ENCODE measurements at regions not wholly inside any gene's neighbourhood (a gene's known extent, or its start where the extent isn't known, plus 50 kb on each side); places are given as distances from the start of the nearest gene placed in this dataset.
"Not testable (repeated sequence)": the region's sequence is repeated elsewhere in the genome, so short reads cannot be mapped to it uniquely, and the experiment has no call there.

GRCh38 chr4:123676890-123677229, 280.3 kb downstream of the SPRY1 start:
- TF ChIP-seq CTCF (conservative IDR thresholded peaks at IDR 0.05; ENCODE audit: low read depth, low read length): no peak
- Histone ChIP-seq H3K27ac (no peak overlapping the region), H2AFZ (ENCODE audit: low read depth) (no peak overlapping the region), H3K4me1 (ENCODE audit: low read depth, poor library complexity, severe bottlenecking) (peaks cover 6% of the 10 kb centered on the region), H3K4me2 (no peak overlapping the region), H3K9ac (no peak overlapping the region), H3K4me3 (IDR thresholded peaks at IDR 0.05; ENCODE audit: insufficient read depth, low read depth, low read length) (no peak overlapping the region), H4K20me1 (ENCODE audit: insufficient read depth) (no peaks in the 10 kb centered on the region), H3K36me3 (ENCODE audit: insufficient read depth) (no peaks in the 10 kb centered on the region; the same call in 1 of the 2 replicates), H3K27me3 (ENCODE audit: insufficient read depth, low read depth) (peaks cover 33% of the 10 kb centered on the region; the same call in 1 of the 2 replicates), H3K79me2 (ENCODE audit: insufficient read depth, low read depth) (no peaks in the 10 kb centered on the region)

GRCh38 chr4:123682931-123683330, 286.3 kb downstream of the SPRY1 start:
- Histone ChIP-seq H3K27ac (no peak overlapping the region), H3K27me3 (ENCODE audit: insufficient read depth, low read depth) (no peaks in the 10 kb centered on the region), H3K36me3 (ENCODE audit: insufficient read depth) (no peaks in the 10 kb centered on the region; the same call in 1 of the 2 replicates), H3K4me1 (ENCODE audit: low read depth, poor library complexity, severe bottlenecking) (no peaks in the 10 kb centered on the region), H3K4me3 (IDR thresholded peaks at IDR 0.05; ENCODE audit: insufficient read depth, low read depth, low read length) (no peak overlapping the region), H2AFZ (ENCODE audit: low read depth) (no peak overlapping the region), H3K79me2 (ENCODE audit: insufficient read depth, low read depth) (no peaks in the 10 kb centered on the region), H3K4me2 (no peak overlapping the region), H4K20me1 (ENCODE audit: insufficient read depth) (no peaks in the 10 kb centered on the region), H3K9ac (no peak overlapping the region)
- TF ChIP-seq CTCF (conservative IDR thresholded peaks at IDR 0.05; ENCODE audit: low read depth, low read length): no peak

GRCh38 chr4:123684937-123685336, 288.3 kb downstream of the SPRY1 start:
- H3K4me1 ChIP-seq (ENCODE audit: low read depth, poor library complexity, severe bottlenecking); H4K20me1 ChIP-seq (ENCODE audit: insufficient read depth); H3K27ac ChIP-seq; H3K4me2 ChIP-seq; H3K36me3 ChIP-seq (ENCODE audit: insufficient read depth); H3K79me2 ChIP-seq (ENCODE audit: insufficient read depth, low read depth); H3K4me3 ChIP-seq (IDR thresholded peaks at IDR 0.05; ENCODE audit: insufficient read depth, low read depth, low read length); H3K9ac ChIP-seq; H2AFZ ChIP-seq (ENCODE audit: low read depth); H3K27me3 ChIP-seq (ENCODE audit: insufficient read depth, low read depth): not testable (repeated sequence)

- not testable (repeated sequence) for H3K79me2 ChIP-seq (ENCODE audit: insufficient read depth, low read depth); H3K4me1 ChIP-seq (ENCODE audit: low read depth, poor library complexity, severe bottlenecking); H3K9ac ChIP-seq; H3K4me3 ChIP-seq (IDR thresholded peaks at IDR 0.05; ENCODE audit: insufficient read depth, low read depth, low read length); H3K27me3 ChIP-seq (ENCODE audit: insufficient read depth, low read depth); H4K20me1 ChIP-seq (ENCODE audit: insufficient read depth); H3K4me2 ChIP-seq; H2AFZ ChIP-seq (ENCODE audit: low read depth); H3K36me3 ChIP-seq (ENCODE audit: insufficient read depth); H3K27ac ChIP-seq
Measured at GRCh38 chr4:123695531-123695930, 298.9 kb downstream of the SPRY1 start.

GRCh38 chr4:123696687-123697086, 300.1 kb downstream of the SPRY1 start:
- no peaks in the 10 kb centered on the region for H3K27me3 ChIP-seq (ENCODE audit: insufficient read depth, low read depth)
- H3K4me2 ChIP-seq: no peak overlapping the region
- H3K79me2 ChIP-seq (ENCODE audit: insufficient read depth, low read depth): no peaks in the 10 kb centered on the region
- H2AFZ ChIP-seq (ENCODE audit: low read depth): no peak overlapping the region
- no peaks in the 10 kb centered on the region for H4K20me1 ChIP-seq (ENCODE audit: insufficient read depth)
- TF ChIP-seq CTCF (conservative IDR thresholded peaks at IDR 0.05; ENCODE audit: low read depth, low read length): no peak
- no peak overlapping the region for H3K27ac ChIP-seq
- H3K4me1 ChIP-seq (ENCODE audit: low read depth, poor library complexity, severe bottlenecking): no peaks in the 10 kb centered on the region
- no peaks in the 10 kb centered on the region for H3K36me3 ChIP-seq (ENCODE audit: insufficient read depth)
- no peak overlapping the region for H3K9ac ChIP-seq
- H3K4me3 ChIP-seq (IDR thresholded peaks at IDR 0.05; ENCODE audit: insufficient read depth, low read depth, low read length): no peak overlapping the region

All from KMS-11 (cell line).